C4-2B (cell line): ENCODE measurements at regions not wholly inside any gene's neighbourhood (a gene's known extent, or its start where the extent isn't known, plus 50 kb on each side); places are given as distances from the start of the nearest gene placed in this dataset.

Experiments used
- CTCF ChIP-seq: fragments of 450-650 bp; conservative IDR thresholded peaks from 2 replicates; pipeline ENCODE4 v1.5.1; 2017; ENCODE audit warnings: mild to moderate bottlenecking
- ZFX ChIP-seq: fragments of 450-650 bp; IDR thresholded peaks from 2 replicates; pipeline ENCODE4 v1.6.1; 2017

- TF ChIP-seq CTCF (no peak), ZFX (no peak)
These were observed 52.2 kb upstream of the EDIL3 start for GRCh38 chr5:84436866-84437265.
